ENCODE measurements at regions not wholly inside any gene's neighbourhood (a gene's known extent, or its start where the extent isn't known, plus 50 kb on each side); places are given as distances from the start of the nearest gene placed in this dataset.
"Not testable (repeated sequence)": the region's sequence is repeated elsewhere in the genome, so short reads cannot be mapped to it uniquely, and the experiment has no call there.

GRCh38 chr4:81346719-81347118 lies 125.0 kb downstream of the RASGEF1B start:
- no peak for TF ChIP-seq CTCF (IDR thresholded peaks at IDR 0.05; ENCODE audit: extremely low read depth, missing control alignments)
- no peak for DNase-seq (ENCODE audit: low spot score)

- DNase-seq (ENCODE audit: low spot score): no peak
- TF ChIP-seq CTCF (IDR thresholded peaks at IDR 0.05; ENCODE audit: extremely low read depth, missing control alignments): no peak
Measured at GRCh38 chr4:81343536-81343935, 128.2 kb downstream of the RASGEF1B start.

GRCh38 chr4:81343046-81343445 lies 128.0 kb upstream of the PRKG2 start:
- DNase-seq (ENCODE audit: low spot score): no peak

DNA sequence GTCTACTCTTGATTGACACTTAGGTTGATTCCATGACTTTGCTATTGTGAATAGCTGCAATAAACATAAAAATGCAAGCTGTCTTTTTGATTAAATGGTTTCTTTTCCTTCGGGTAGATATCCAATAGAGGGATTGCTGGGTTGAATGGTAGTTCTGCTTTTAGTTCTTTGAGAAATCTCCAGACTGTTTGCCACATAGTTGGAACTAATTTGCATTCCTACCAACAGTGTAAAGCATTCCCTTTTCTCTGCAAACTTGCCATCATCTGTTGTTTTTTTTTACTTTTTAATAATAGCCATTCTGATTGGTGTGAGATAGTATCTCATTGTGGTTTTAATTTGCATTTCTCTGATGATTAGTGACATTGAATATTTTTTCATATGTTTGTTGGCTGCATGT lies 122.2 kb upstream of the PRKG2 start:
- TF ChIP-seq CTCF (IDR thresholded peaks at IDR 0.05; ENCODE audit: extremely low read depth, missing control alignments): no peak
- no peak for DNase-seq (ENCODE audit: low spot score)

More at GRCh38 chr4:81343046-81343445, 128.0 kb upstream of the PRKG2 start:
- no peak for TF ChIP-seq CTCF (IDR thresholded peaks at IDR 0.05; ENCODE audit: extremely low read depth, missing control alignments)

DNA sequence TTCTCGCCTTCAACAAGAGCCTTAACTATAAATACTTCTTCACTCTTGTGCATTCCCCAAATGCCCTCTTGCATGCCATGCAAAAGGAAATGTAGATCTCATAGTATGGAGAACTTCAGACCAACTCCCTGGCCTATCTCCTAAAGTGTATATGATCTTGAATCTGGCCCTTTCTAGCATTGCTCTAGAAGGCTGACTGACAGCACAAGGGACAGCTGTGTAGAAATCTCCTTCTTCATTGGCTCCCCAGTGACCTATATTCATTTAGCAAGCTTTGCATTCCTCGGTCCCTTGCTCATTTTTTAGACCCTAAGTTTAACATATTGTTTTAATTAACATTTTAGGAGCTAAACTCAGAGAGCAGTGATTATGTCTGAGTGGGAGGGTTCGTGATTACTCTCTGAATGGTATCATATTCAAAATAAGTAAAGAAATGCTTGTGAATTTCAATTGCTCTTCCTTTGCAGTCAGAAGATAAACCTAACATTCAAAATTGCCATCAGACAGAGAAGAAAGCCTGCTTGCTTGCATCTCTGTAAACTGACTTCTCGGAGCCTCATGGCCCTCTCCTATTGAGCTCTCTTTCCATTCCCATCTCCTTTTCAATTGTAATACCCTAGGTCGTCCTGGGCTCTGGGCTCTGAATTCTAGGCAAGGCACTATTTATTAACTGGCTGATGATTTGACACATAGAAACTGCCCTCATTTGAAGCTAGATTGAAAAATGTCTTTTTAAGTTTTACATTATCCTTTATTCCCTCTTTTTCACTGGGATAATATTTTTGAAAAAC lies 120.3 kb upstream of the PRKG2 start:
- TF ChIP-seq CTCF (IDR thresholded peaks at IDR 0.05; ENCODE audit: extremely low read depth, missing control alignments): no peak
- DNase-seq (ENCODE audit: low spot score): no peak

DNA sequence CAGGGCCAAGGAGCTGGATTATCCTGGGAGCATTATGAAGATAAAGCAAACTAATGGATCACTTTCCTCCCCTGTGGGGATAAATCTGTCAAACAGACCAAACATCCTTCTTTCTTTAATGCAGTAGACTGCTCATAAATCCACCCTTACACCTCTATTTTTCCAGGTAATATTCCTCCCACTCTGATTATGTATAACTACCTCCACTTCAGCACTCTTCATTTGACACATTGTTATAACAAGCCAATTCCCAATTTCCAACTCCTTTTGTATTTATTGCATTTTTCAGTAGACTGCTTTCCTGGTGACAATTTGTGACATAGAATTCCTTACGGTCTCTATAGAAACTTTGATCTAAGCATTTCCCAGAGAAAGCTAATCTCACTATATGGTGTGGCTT lies 115.0 kb upstream of the PRKG2 start:
- DNase-seq (ENCODE audit: low spot score): no peak
- no peak for TF ChIP-seq CTCF (IDR thresholded peaks at IDR 0.05; ENCODE audit: extremely low read depth, missing control alignments)

- DNase-seq (ENCODE audit: low spot score): no peak
- no peak for TF ChIP-seq CTCF (IDR thresholded peaks at IDR 0.05; ENCODE audit: extremely low read depth, missing control alignments)
Measured at GRCh38 chr4:81326581-81326980, 111.6 kb upstream of the PRKG2 start.

- not testable (repeated sequence) for DNase-seq (ENCODE audit: low spot score)
Measured at GRCh38 chr4:81324594-81324993, 109.6 kb upstream of the PRKG2 start.

Measured in GM20000 (cell line).